Progenitor cell of endocrine pancreas (in vitro differentiated cells): ENCODE measurements at regions not wholly inside any gene's neighbourhood (a gene's known extent, or its start where the extent isn't known, plus 50 kb on each side); places are given as distances from the start of the nearest gene placed in this dataset.
"Not testable (repeated sequence)": the region's sequence is repeated elsewhere in the genome, so short reads cannot be mapped to it uniquely, and the experiment has no call there.

Source experiments
- DNase-seq: peaks from one replicate; pipeline ENCODE4 v3.0.0; 2021; ENCODE audit warnings: low spot score; ENCODE audit not compliant: unreplicated experiment
- H3K27ac Mint-ChIP-seq: 2 replicates; pipeline ENCODE4 v1.8.0; 2021; ENCODE audit warnings: mild to moderate bottlenecking, moderate library complexity, mixed read lengths
- H3K27me3 Mint-ChIP-seq: 2 replicates; pipeline ENCODE4 v1.8.0; 2021; ENCODE audit warnings: mixed read lengths
- H3K36me3 Mint-ChIP-seq: 2 replicates; pipeline ENCODE4 v1.8.0; 2022; ENCODE audit warnings: mixed read lengths; ENCODE audit not compliant: insufficient read depth
- H3K4me1 Mint-ChIP-seq: 2 replicates; pipeline ENCODE4 v1.8.0; 2021; ENCODE audit warnings: low read depth, mixed read lengths
- H3K4me3 Mint-ChIP-seq: 2 replicates; pipeline ENCODE4 v1.8.0; 2021; ENCODE audit warnings: low read depth, mild to moderate bottlenecking, moderate library complexity, mixed read lengths
- H3K9me3 Mint-ChIP-seq: 2 replicates; pipeline ENCODE4 v1.8.0; 2021; ENCODE audit warnings: low read depth, mixed read lengths
- TF ChIP-seq, protein P1 (sequence below): fragments of 200-600 bp; sonication (generic); IDR thresholded peaks from one replicate; pipeline ENCODE4 v1.5.0; 2021; ENCODE audit warnings: antibody characterized with exemption, mild to moderate bottlenecking; ENCODE audit not compliant: unreplicated experiment

DNA sequence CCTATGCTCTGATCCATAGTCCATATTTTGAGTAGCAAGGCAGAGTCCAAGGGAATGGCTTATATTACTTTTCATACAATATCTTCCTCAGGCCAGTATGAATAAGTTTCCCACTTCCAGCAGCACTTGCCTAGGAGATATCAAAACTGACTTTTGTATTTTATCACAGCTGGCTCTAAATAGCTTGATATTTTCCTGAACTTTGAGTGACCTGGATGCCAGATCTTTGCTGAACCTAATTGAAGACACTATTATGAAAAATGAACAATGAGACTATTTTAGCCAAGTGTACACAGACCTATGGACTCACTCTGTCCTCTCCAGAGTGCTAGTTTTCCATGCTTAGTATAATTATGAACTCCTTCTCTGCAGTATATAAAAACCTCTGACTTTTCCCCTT lies 475.6 kb upstream of the PTGER4 start:
- TF ChIP-seq, protein P1, sequence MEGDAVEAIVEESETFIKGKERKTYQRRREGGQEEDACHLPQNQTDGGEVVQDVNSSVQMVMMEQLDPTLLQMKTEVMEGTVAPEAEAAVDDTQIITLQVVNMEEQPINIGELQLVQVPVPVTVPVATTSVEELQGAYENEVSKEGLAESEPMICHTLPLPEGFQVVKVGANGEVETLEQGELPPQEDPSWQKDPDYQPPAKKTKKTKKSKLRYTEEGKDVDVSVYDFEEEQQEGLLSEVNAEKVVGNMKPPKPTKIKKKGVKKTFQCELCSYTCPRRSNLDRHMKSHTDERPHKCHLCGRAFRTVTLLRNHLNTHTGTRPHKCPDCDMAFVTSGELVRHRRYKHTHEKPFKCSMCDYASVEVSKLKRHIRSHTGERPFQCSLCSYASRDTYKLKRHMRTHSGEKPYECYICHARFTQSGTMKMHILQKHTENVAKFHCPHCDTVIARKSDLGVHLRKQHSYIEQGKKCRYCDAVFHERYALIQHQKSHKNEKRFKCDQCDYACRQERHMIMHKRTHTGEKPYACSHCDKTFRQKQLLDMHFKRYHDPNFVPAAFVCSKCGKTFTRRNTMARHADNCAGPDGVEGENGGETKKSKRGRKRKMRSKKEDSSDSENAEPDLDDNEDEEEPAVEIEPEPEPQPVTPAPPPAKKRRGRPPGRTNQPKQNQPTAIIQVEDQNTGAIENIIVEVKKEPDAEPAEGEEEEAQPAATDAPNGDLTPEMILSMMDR: no peak
- Mint-ChIP-seq H3K36me3 (no peaks in the 10 kb centered on the region), H3K4me3 (no peak overlapping the region), H3K27me3 (no peaks in the 10 kb centered on the region), H3K9me3 (no peaks in the 10 kb centered on the region), H3K27ac (no peak overlapping the region), H3K4me1 (peaks cover 2% of the 10 kb centered on the region)
- DNase-seq: no peak

DNA sequence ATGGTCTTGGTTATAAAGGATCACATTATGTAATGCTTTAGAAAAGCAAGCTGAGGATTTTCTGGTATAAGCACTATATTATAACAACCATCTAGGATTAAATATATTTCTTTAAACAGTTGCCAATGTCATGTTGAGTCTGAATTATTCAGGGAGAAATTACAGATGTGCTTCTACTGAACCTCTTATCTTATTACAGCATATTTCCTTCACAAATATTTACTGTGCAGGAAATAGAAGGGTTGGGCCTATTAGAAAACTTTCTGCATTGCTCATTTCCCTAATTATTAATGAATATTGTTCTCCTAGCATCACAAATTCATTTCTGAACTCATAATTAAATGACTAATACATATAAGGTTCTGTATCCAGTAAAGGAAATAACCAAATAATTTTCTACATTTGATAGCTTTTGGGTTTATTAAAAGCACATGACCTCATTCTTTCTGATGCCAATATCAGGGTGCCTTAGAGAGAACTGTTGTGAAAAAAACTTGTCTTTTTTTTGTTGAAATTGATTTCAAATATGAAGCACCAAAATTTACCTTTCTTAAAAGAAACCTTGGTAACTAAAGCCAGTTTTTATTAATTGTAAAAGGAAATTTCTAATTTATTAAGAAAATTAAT lies 476.8 kb upstream of the PTGER4 start:
- Mint-ChIP-seq H3K4me1 (peaks cover 2% of the 10 kb centered on the region), H3K9me3 (no peaks in the 10 kb centered on the region), H3K27me3 (no peaks in the 10 kb centered on the region), H3K27ac (no peak overlapping the region), H3K36me3 (no peaks in the 10 kb centered on the region), H3K4me3 (no peak overlapping the region)
- DNase-seq: no peak
- TF ChIP-seq, protein P1: no peak

DNA sequence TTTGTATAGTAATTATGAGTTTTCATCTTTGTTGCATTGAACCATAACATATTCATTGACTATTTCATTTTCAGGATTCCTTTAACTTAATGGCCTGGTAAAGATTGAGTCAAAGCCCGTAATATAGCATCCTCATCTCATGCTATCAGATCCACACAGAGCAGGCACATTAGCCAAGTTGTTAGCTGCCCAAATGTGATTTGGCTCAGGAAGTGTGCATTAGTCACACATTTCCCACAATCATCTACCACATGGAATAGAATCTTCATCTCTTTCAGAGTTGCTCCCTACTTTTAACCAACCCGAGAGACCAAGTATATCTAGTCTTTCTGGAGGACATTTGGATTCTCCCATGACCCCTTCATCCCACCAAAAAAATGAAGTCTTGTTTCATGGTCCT lies 481.0 kb upstream of the PTGER4 start:
- Mint-ChIP-seq H3K36me3 (no peaks in the 10 kb centered on the region), H3K27me3 (no peaks in the 10 kb centered on the region), H3K27ac (no peak overlapping the region), H3K4me3 (no peak overlapping the region), H3K9me3 (no peaks in the 10 kb centered on the region), H3K4me1 (no peaks in the 10 kb centered on the region)
- no peak for DNase-seq
- TF ChIP-seq, protein P1: no peak

DNA sequence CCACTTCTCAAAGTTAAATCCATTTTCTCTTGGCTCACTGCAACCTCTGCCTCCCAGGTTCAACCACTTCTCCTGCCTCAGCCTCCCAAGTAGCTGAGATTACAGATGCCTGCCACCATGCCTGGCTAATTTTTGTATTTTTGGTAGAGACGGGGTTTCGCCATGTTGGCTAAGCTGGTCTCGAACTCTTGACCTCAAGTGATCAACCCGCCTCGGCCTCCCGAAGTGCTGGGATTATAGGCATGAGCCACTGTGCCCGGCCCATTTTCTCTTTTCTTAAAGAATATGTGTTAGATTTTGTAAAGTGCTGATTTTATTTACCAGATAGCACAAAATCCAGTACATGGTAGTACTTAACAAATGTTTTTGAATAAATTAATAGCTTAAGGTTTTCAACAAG lies 484.1 kb upstream of the PTGER4 start:
- not testable (repeated sequence) for DNase-seq, H3K36me3 Mint-ChIP-seq, H3K27me3 Mint-ChIP-seq, H3K9me3 Mint-ChIP-seq, H3K4me3 Mint-ChIP-seq, H3K27ac Mint-ChIP-seq, H3K4me1 Mint-ChIP-seq

DNA sequence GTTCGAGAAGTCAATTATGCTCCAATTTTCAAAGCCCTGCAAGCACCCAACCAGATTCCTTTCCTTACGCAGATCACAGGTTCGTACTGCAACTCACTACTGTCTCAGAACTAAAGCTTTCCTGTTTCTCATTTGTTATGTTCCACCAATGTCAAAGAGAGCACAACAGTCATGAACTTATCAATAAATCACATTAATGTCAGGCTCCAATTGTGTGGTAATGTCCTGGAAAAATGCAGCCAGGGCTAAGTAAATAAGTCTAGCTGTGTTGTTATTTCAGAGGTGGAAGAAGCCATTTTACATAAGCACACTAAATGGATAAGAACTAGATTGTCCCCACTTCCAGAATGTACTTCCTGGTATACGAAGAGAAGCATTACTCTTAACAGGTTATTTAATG lies 488.6 kb upstream of the PTGER4 start:
- no peak overlapping the region for H3K4me3 Mint-ChIP-seq
- DNase-seq: no peak
- no peaks in the 10 kb centered on the region for H3K27me3 Mint-ChIP-seq
- no peaks in the 10 kb centered on the region for H3K36me3 Mint-ChIP-seq
- H3K9me3 Mint-ChIP-seq: peaks cover 3% of the 10 kb centered on the region
- H3K4me1 Mint-ChIP-seq: peaks cover 11% of the 10 kb centered on the region
- H3K27ac Mint-ChIP-seq: peak overlapping the region; percentile 17
- TF ChIP-seq, protein P1: no peak

DNA sequence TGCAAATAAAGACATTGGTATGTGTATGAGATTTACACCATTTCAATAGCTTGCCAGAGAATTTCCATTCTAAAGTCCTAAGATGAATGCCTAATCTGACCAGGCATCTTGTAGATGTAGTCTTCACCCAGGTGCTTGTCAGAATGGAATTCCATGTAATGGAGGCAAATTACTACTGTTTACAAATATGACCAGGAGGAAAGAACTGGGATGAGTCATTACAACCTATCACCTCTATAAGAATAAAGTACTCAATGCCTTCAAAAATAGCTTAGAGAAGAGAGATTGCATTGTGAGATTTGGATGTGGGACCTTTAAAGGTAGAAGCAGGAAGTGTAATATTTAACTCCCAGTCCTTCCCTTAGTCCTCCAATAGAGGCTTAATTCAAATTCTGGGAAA lies 507.0 kb upstream of the PTGER4 start:
- no peaks in the 10 kb centered on the region for H3K27me3 Mint-ChIP-seq
- no peak for DNase-seq
- TF ChIP-seq, protein P1: no peak
- H3K4me1 Mint-ChIP-seq: no peaks in the 10 kb centered on the region
- H3K4me3 Mint-ChIP-seq: no peak overlapping the region
- no peaks in the 10 kb centered on the region for H3K36me3 Mint-ChIP-seq
- H3K27ac Mint-ChIP-seq: no peak overlapping the region
- peaks cover 38% of the 10 kb centered on the region for H3K9me3 Mint-ChIP-seq
